ENCODE measurements at regions not wholly inside any gene's neighbourhood (a gene's known extent, or its start where the extent isn't known, plus 50 kb on each side); places are given as distances from the start of the nearest gene placed in this dataset.

GRCh38 chr1:218526198-218526580 lies 181.1 kb downstream of the TGFB2 start:
- no TSS peak for BruUV-seq (replicated peaks)
- Histone ChIP-seq H2AFZ (ENCODE audit: low read depth, low read length) (no peak overlapping the region), H3K9me3 (replicated peaks; ENCODE audit: control insufficient read depth, insufficient read depth, low read depth, low read length) (no peaks in the 10 kb centered on the region), H4K20me1 (replicated peaks; ENCODE audit: control insufficient read depth, insufficient read depth, low read length) (no peaks in the 10 kb centered on the region), H3K27me3 (ENCODE audit: control insufficient read depth in 2 of 2, insufficient read depth in 2 of 2, low read length in 2 of 2) (peaks cover 0 to 3% of the 10 kb centered on the region in 2 experiments; a peak in 1 of 5 replicates), H3K9ac (ENCODE audit: insufficient read depth in 1 of 2, low read depth in 2 of 2, low read length in 2 of 2) (no peak overlapping the region), H3K4me1 (replicated peaks in 1 of 2; ENCODE audit: control insufficient read depth in 2 of 2, insufficient read depth in 2 of 2, low read length in 2 of 2) (no peaks in the 10 kb centered on the region), H3K27ac (ENCODE audit: extremely low read depth, low read depth, low read length) (no peak overlapping the region), H3K4me3 (no peak overlapping the region), H3K4me2 (ENCODE audit: insufficient read depth, low read length) (no peak overlapping the region), H3K9me1 (ENCODE audit: control insufficient read depth, insufficient read depth, low read length) (no peaks in the 10 kb centered on the region), H3K36me3 (ENCODE audit: control insufficient read depth, insufficient read depth, low read length) (no peaks in the 10 kb centered on the region), H3K79me2 (ENCODE audit: control insufficient read depth, insufficient read depth, low read length) (no peaks in the 10 kb centered on the region)
- no peak for ATAC-seq
- DNase-seq (ENCODE audit: extremely low read depth in 1 of 4, low spot score in 3 of 4), result no peak
- ChIA-PET CTCF (ENCODE audit: low intra/inter-chr PET ratio) (no interaction called here), POLR2A (no interaction called here)
- intact Hi-C loops (cut with micrococcal nuclease), result no loop called here
- no peak for TF ChIP-seq NFRKB (IDR thresholded peaks at IDR 0.05; ENCODE audit: low read depth)
- 8% methylated on average over 1 of the region's 1 CpG for WGBS (ENCODE audit: insufficient coverage, low coverage, missing lambda C conversion rate)
- in situ Hi-C loops (cut with MboI), result no loop called here
- no peak for FAIRE-seq

- no peak overlapping the region for H3K4me2 ChIP-seq (ENCODE audit: insufficient read depth, low read length)
- intact Hi-C loops (cut with micrococcal nuclease), result no loop called here
- DNase-seq (ENCODE audit: extremely low read depth in 1 of 4, low spot score in 3 of 4) (no peak), ATAC-seq (no peak), FAIRE-seq (no peak)
- H2AFZ ChIP-seq (ENCODE audit: low read depth, low read length), result no peak overlapping the region
- no peak overlapping the region for H3K4me3 ChIP-seq
- H3K27me3 ChIP-seq (ENCODE audit: control insufficient read depth in 2 of 2, insufficient read depth in 2 of 2, low read length in 2 of 2), result peaks cover 0 to 3% of the 10 kb centered on the region in 2 experiments; a peak in 1 of 5 replicates
- TF ChIP-seq FOXM1 (IDR thresholded peaks at IDR 0.05; ENCODE audit: low read depth), result no peak
- TF ChIP-seq FOXM1 (CRISPR knock-in tag; IDR thresholded peaks at IDR 0.05; ENCODE audit: low read depth), result no peak
- TF ChIP-seq CREB3 (tag; conservative IDR thresholded peaks at IDR 0.05; ENCODE audit: low read depth), result no peak
- TF ChIP-seq HDAC8 (tag; IDR thresholded peaks at IDR 0.05), result no peak
- no peak for TF ChIP-seq ASH1L (IDR thresholded peaks at IDR 0.05; ENCODE audit: borderline replicate concordance, low read depth, partially characterized antibody)
- TF ChIP-seq CCNT2 (IDR thresholded peaks at IDR 0.05; ENCODE audit: borderline replicate concordance, extremely low read depth, insufficient read length, low read depth, low read length), result no peak
- no peak for TF ChIP-seq ZBTB34 (CRISPR knock-in tag; IDR thresholded peaks at IDR 0.05)
- no peak for TF ChIP-seq THRA (IDR thresholded peaks at IDR 0.05)
- TF ChIP-seq ZFP1 (CRISPR knock-in tag; IDR thresholded peaks at IDR 0.05), result no peak
- TF ChIP-seq THRAP3 (IDR thresholded peaks at IDR 0.05; ENCODE audit: borderline replicate concordance), result no peak
- no peaks in the 10 kb centered on the region for H3K9me3 ChIP-seq (replicated peaks; ENCODE audit: control insufficient read depth, insufficient read depth, low read depth, low read length)
- BruUV-seq (replicated peaks), result no TSS peak
- no peaks in the 10 kb centered on the region for H4K20me1 ChIP-seq (replicated peaks; ENCODE audit: control insufficient read depth, insufficient read depth, low read length)
- POLR2A ChIA-PET, result no interaction called here
- in situ Hi-C loops (cut with MboI), result no loop called here
- 4% methylated on average over 3 of the region's 3 CpGs for WGBS (ENCODE audit: insufficient coverage, low coverage, missing lambda C conversion rate)
- no peak overlapping the region for H3K27ac ChIP-seq (ENCODE audit: extremely low read depth, low read depth, low read length)
- H3K9ac ChIP-seq (ENCODE audit: insufficient read depth in 1 of 2, low read depth in 2 of 2, low read length in 2 of 2), result no peak overlapping the region
- no peaks in the 10 kb centered on the region for H3K36me3 ChIP-seq (ENCODE audit: control insufficient read depth, insufficient read depth, low read length)
- no peaks in the 10 kb centered on the region for H3K9me1 ChIP-seq (ENCODE audit: control insufficient read depth, insufficient read depth, low read length)
- no peaks in the 10 kb centered on the region for H3K79me2 ChIP-seq (ENCODE audit: control insufficient read depth, insufficient read depth, low read length)
- CTCF ChIA-PET (ENCODE audit: low intra/inter-chr PET ratio), result no interaction called here
- no peaks in the 10 kb centered on the region for H3K4me1 ChIP-seq (replicated peaks in 1 of 2; ENCODE audit: control insufficient read depth in 2 of 2, insufficient read depth in 2 of 2, low read length in 2 of 2)
Observed at GRCh38 chr1:218527737-218528136, 182.6 kb downstream of the TGFB2 start.
